AG04450 (cell line): ENCODE measurements at regions not wholly inside any gene's neighbourhood (a gene's known extent, or its start where the extent isn't known, plus 50 kb on each side); places are given as distances from the start of the nearest gene placed in this dataset.
A peak's percentile ranks its signal among the peaks of the same experiment; 100 is the strongest.

Experiments
- CTCF ChIA-PET: fragments of 300-600, 350-600 bp; formaldehyde crosslinking; extraction: SDS; loops from one replicate; lab custom pipeline; 2022; ENCODE audit warnings: antibody characterized with exemption, inconsistent platforms; lab: Charles Lee
- POLR2A ChIA-PET: fragments of 350-600 bp; formaldehyde crosslinking; extraction: SDS; loops from one replicate; lab custom pipeline; 2021; ENCODE audit warnings: antibody characterized with exemption, inconsistent platforms; lab: Yijun Ruan, JAX
- DNase-seq: peaks from one replicate; pipeline ENCODE4 v3.0.0-alpha.2; 2011; ENCODE audit warnings: low read depth, low spot score
- H3K27ac ChIP-seq: one replicate; pipeline ENCODE4 v1.5.1; 2012; ENCODE audit warnings: low read depth, low read length, control low read depth
- H3K27me3 ChIP-seq: one replicate; pipeline ENCODE4 v1.6.0; 2012; ENCODE audit warnings: low read length; ENCODE audit not compliant: control insufficient read depth, insufficient read depth
- H3K4me3 ChIP-seq: 2 replicates; pipeline ENCODE4 v1.5.1; 2011; ENCODE audit warnings: mild to moderate bottlenecking, low read depth, low read length, control low read depth
- H3K9me3 ChIP-seq: 2 replicates; pipeline ENCODE4 v1.5.1; 2012; ENCODE audit warnings: low read length; ENCODE audit not compliant: control insufficient read depth, insufficient read depth
- CTCF ChIP-seq: IDR thresholded peaks from 2 replicates; pipeline ENCODE4 v1.5.1; 2011; ENCODE audit warnings: low read depth, low read length, control low read depth, inconsistent platforms

- H3K9me3 ChIP-seq = peaks cover 24% of the 10 kb centered on the region
- ChIA-PET CTCF (interaction anchor here (1.2 kb wide), 1 partner anchor 14 kb away, joined by 3 read pairs; no protein-coding TSS in a partner anchor), POLR2A (no interaction called here)
- DNase-seq = no peak
- no peak overlapping the region for H3K4me3 ChIP-seq
- no peak for TF ChIP-seq CTCF
- H3K27ac ChIP-seq = no peak overlapping the region
- peaks cover 4% of the 10 kb centered on the region for H3K27me3 ChIP-seq
These were observed 67.8 kb downstream of the RTP5 start for GRCh38 chr2:241937297-241937696.

GRCh38 chr2:241939541-241939940 lies 70.0 kb downstream of the RTP5 start:
- H3K9me3 ChIP-seq = peaks cover 28% of the 10 kb centered on the region
- CTCF ChIA-PET = interaction anchor here (1.0 kb wide), 1 partner anchor 11 kb away, joined by 3 read pairs; no protein-coding TSS in a partner anchor
- TF ChIP-seq CTCF = no peak

GRCh38 chr2:241940329-241940728 lies 70.8 kb downstream of the RTP5 start:
- Histone ChIP-seq H3K27me3 (peaks cover 4% of the 10 kb centered on the region), H3K27ac (no peak overlapping the region), H3K4me3 (no peak overlapping the region), H3K9me3 (peaks cover 36% of the 10 kb centered on the region)
- ChIA-PET CTCF (interaction anchor here (2.7 kb wide), 1 partner anchor 11 kb away, joined by 9 read pairs; no protein-coding TSS in a partner anchor), POLR2A (no interaction called here)
- TF ChIP-seq CTCF = peak; percentile 29
- DNase-seq = no peak

More at GRCh38 chr2:241939541-241939940, 70.0 kb downstream of the RTP5 start:
- no peak overlapping the region for H3K4me3 ChIP-seq
- peaks cover 4% of the 10 kb centered on the region for H3K27me3 ChIP-seq
- POLR2A ChIA-PET = no interaction called here
- no peak for DNase-seq
- no peak overlapping the region for H3K27ac ChIP-seq

GRCh38 chr2:241941691-241942301 lies 72.3 kb downstream of the RTP5 start:
- peaks cover 4% of the 10 kb centered on the region for H3K27me3 ChIP-seq
- TF ChIP-seq CTCF = no peak
- DNase-seq = no peak
- POLR2A ChIA-PET = no interaction called here
- CTCF ChIA-PET = interaction anchor here (2.7 kb wide), 1 partner anchor 9 kb away, joined by 9 read pairs; no protein-coding TSS in a partner anchor
- H3K4me3 ChIP-seq = no peak overlapping the region
- no peak overlapping the region for H3K27ac ChIP-seq
- peaks cover 45% of the 10 kb centered on the region for H3K9me3 ChIP-seq

- no peak for DNase-seq
- ChIA-PET POLR2A (no interaction called here), CTCF (interaction anchor here (2.7 kb wide), 1 partner anchor 9 kb away, joined by 9 read pairs; no protein-coding TSS in a partner anchor)
- no peak for TF ChIP-seq CTCF
- Histone ChIP-seq H3K27me3 (peaks cover 4% of the 10 kb centered on the region), H3K4me3 (no peak overlapping the region), H3K27ac (no peak overlapping the region), H3K9me3 (peaks cover 48% of the 10 kb centered on the region)
These were observed 73.1 kb downstream of the RTP5 start for GRCh38 chr2:241942416-241943208.
